ENCODE measurements at regions not wholly inside any gene's neighbourhood (a gene's known extent, or its start where the extent isn't known, plus 50 kb on each side); places are given as distances from the start of the nearest gene placed in this dataset.

DNA sequence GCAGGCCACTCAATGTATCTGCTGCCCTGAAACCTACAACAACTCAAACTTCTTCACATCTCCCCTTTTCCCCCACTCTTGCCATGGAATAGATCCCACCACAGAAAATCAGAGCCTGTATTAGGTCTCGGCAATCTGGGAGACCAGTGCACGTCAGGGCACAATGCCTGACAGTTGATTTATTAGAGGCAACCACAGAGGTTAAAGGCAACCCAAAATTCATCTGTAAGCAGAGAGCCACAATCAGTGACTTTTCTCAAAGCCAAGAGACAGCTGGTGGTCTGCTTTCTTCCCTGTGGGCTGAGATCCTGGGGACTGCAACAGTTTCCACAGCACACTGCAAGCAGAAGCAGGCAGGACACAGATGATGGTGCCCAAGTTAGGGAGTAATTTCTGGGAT is 169.0 kb upstream of the NTF3 start:
- FAIRE-seq = no peak

More for the DNA sequence above, 169.0 kb upstream of the NTF3 start:
- H3K4me1 ChIP-seq (ENCODE audit: control insufficient read depth, extremely low read depth, insufficient read depth, low read length) = no peaks in the 10 kb centered on the region
- no peaks in the 10 kb centered on the region for H3K9me3 ChIP-seq (replicated peaks; ENCODE audit: control insufficient read depth, insufficient read depth, low read length)
- intact Hi-C loops (cut with micrococcal nuclease) (no loop called here), dilution Hi-C loops (cut with MboI; ENCODE audit: extremely low pct_ligation_motif_present, low sequenced_read_pairs) (no loop called here)
- H3K4me3 ChIP-seq (replicated peaks in 1 of 3; ENCODE audit: insufficient read depth in 1 of 3, low read depth in 1 of 3, low read length in 3 of 3) = no peak overlapping the region
- POLR2A ChIA-PET = no interaction called here
- TF ChIP-seq POLR2AphosphoS5 (IDR thresholded peaks at IDR 0.05; ENCODE audit: insufficient read depth, low read depth, low read length) (no peak), EZH2 (IDR thresholded peaks at IDR 0.05; ENCODE audit: borderline replicate concordance, low read depth, low read length, severe bottlenecking) (no peak), POLR2A (IDR thresholded peaks at IDR 0.05; ENCODE audit: low read depth, low read length) (no peak), JUN (IDR thresholded peaks at IDR 0.05; ENCODE audit: borderline replicate concordance, insufficient read depth, insufficient read length, low read depth) (no peak), GATA2 (IDR thresholded peaks at IDR 0.05; ENCODE audit: insufficient read depth, insufficient read length, low read depth, low read length) (no peak), MYC (IDR thresholded peaks at IDR 0.05; ENCODE audit: low read depth, low read length) (no peak), FOS (IDR thresholded peaks at IDR 0.05; ENCODE audit: borderline replicate concordance, insufficient read depth, low read length) (no peak)
- TF ChIP-seq, protein P1, sequence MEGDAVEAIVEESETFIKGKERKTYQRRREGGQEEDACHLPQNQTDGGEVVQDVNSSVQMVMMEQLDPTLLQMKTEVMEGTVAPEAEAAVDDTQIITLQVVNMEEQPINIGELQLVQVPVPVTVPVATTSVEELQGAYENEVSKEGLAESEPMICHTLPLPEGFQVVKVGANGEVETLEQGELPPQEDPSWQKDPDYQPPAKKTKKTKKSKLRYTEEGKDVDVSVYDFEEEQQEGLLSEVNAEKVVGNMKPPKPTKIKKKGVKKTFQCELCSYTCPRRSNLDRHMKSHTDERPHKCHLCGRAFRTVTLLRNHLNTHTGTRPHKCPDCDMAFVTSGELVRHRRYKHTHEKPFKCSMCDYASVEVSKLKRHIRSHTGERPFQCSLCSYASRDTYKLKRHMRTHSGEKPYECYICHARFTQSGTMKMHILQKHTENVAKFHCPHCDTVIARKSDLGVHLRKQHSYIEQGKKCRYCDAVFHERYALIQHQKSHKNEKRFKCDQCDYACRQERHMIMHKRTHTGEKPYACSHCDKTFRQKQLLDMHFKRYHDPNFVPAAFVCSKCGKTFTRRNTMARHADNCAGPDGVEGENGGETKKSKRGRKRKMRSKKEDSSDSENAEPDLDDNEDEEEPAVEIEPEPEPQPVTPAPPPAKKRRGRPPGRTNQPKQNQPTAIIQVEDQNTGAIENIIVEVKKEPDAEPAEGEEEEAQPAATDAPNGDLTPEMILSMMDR (IDR thresholded peaks at IDR 0.05; ENCODE audit: extremely low read depth in 1 of 2, insufficient read depth in 1 of 2, low read depth in 1 of 2, low read length in 2 of 2) = no peak
- TF ChIP-seq, protein P2, sequence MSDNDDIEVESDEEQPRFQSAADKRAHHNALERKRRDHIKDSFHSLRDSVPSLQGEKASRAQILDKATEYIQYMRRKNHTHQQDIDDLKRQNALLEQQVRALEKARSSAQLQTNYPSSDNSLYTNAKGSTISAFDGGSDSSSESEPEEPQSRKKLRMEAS (IDR thresholded peaks at IDR 0.05; ENCODE audit: insufficient read depth, insufficient read length) = no peak
- H3K9ac ChIP-seq (replicated peaks; ENCODE audit: extremely low read depth, insufficient read depth, low read length) = no peak overlapping the region
- H3K27ac ChIP-seq (ENCODE audit: insufficient read depth, low read depth, low read length) = no peak overlapping the region
- CTCF ChIA-PET = no interaction called here
- no peaks in the 10 kb centered on the region for H4K20me1 ChIP-seq (replicated peaks; ENCODE audit: control insufficient read depth, extremely low read depth, insufficient read depth, low read length)
- no peaks in the 10 kb centered on the region for H3K36me3 ChIP-seq (ENCODE audit: control insufficient read depth in 2 of 2, extremely low read depth in 1 of 2, insufficient read depth in 2 of 2, low read length in 2 of 2)
- no peaks in the 10 kb centered on the region for H3K79me2 ChIP-seq (ENCODE audit: control insufficient read depth, insufficient read depth, low read length)
- H3K27me3 ChIP-seq (ENCODE audit: control insufficient read depth in 2 of 2, insufficient read depth in 2 of 2, low read length in 2 of 2) = no peaks in the 10 kb centered on the region
- DNase-seq (ENCODE audit: low read depth, low spot score) = no peak
- no peak overlapping the region for H3K4me2 ChIP-seq (ENCODE audit: insufficient read depth, low read length)
- BruUV-seq (replicated peaks) = no TSS peak
- H2AFZ ChIP-seq (ENCODE audit: low read depth, low read length) = no peak overlapping the region
- H3K9me1 ChIP-seq (replicated peaks; ENCODE audit: control insufficient read depth, extremely low read depth, insufficient read depth, low read length) = no peaks in the 10 kb centered on the region

All from endothelial cell of umbilical vein (primary cell).